Endothelial cell of umbilical vein (primary cell): ENCODE measurements at regions not wholly inside any gene's neighbourhood (a gene's known extent, or its start where the extent isn't known, plus 50 kb on each side); places are given as distances from the start of the nearest gene placed in this dataset.

ENCODE experiments used
- BruUV-seq: library from RNA; stranded (reverse); fragments of 400-500 nt; replicated peaks from 2 replicates; lab custom pipeline; 2021; lab: Mats Ljungman, UMichigan
- CTCF ChIA-PET: fragments of 300-600, 350-600 bp; sonication (Branson Sonifier 250); formaldehyde crosslinking; loops from one replicate; lab custom pipeline; 2021; ENCODE audit warnings: antibody characterized with exemption, inconsistent platforms; lab: Charles Lee
- POLR2A ChIA-PET: fragments of 300-600, 350-600 bp; sonication (Branson Sonifier 250); formaldehyde crosslinking; loops from one replicate; lab custom pipeline; 2021; ENCODE audit warnings: antibody characterized with exemption, inconsistent platforms; lab: Charles Lee
- DNase-seq: peaks from one replicate; pipeline ENCODE4 v3.0.0-alpha.2; 2011; ENCODE audit warnings: low read depth, low spot score
- FAIRE-seq: peaks from 2 replicates; lab custom pipeline; 2011; peaks lifted over from hg19 to GRCh38; lab: Jason Lieb, UNC
- H2AFZ ChIP-seq: 2 replicates; pipeline ENCODE4 v1.6.0; 2012; ENCODE audit warnings: low read depth, low read length, control low read depth, inconsistent platforms
- H3K27ac ChIP-seq: 2 replicates; pipeline ENCODE4 v1.5.1; 2011; ENCODE audit warnings: low read depth, mild to moderate bottlenecking, control low read depth, low read length, moderate library complexity; ENCODE audit not compliant: insufficient read depth
- H3K27me3 ChIP-seq, 2 experiments: 2 replicates each; pipeline versions ENCODE4 v1.6.0 to v1.6.1; 2011; ENCODE audit warnings: low read length in 2 of 2, mixed read lengths in 1 of 2; ENCODE audit not compliant: control insufficient read depth in 2 of 2, insufficient read depth in 2 of 2
- H3K36me3 ChIP-seq, 2 experiments: 2 replicates in 1 of 2; 3 replicates in 1 of 2; pipeline ENCODE4 v1.5.1; 2011; ENCODE audit warnings: low read length in 2 of 2, mild to moderate bottlenecking in 1 of 2, moderate library complexity in 1 of 2; ENCODE audit not compliant: control insufficient read depth in 2 of 2, insufficient read depth in 2 of 2; ENCODE audit errors: extremely low read depth in 1 of 2
- H3K4me1 ChIP-seq: 3 replicates; pipeline ENCODE4 v1.5.1; 2011; ENCODE audit warnings: mild to moderate bottlenecking, low read length; ENCODE audit not compliant: control insufficient read depth, insufficient read depth; ENCODE audit errors: extremely low read depth
- H3K4me2 ChIP-seq: 2 replicates; pipeline ENCODE4 v1.6.1; 2011; ENCODE audit warnings: low read length, control low read depth, mixed read lengths; ENCODE audit not compliant: insufficient read depth
- H3K4me3 ChIP-seq, 3 experiments: fragments of 200-600 bp in 1 of 3; sonication (generic), shearing (Covaris generic) in 1 of 3; replicated peaks in 1 of 3; 2 replicates each; pipeline ENCODE4 v1.5.1; 2011 to 2016; ENCODE audit warnings: control low read depth in 3 of 3, low read length in 3 of 3, mild to moderate bottlenecking in 2 of 3, inconsistent platforms in 1 of 3, low read depth in 1 of 3, moderate library complexity in 1 of 3; ENCODE audit not compliant: insufficient read depth in 1 of 3
- H3K79me2 ChIP-seq: 2 replicates; pipeline ENCODE4 v1.6.0; 2012; ENCODE audit warnings: low read length, inconsistent platforms; ENCODE audit not compliant: control insufficient read depth, insufficient read depth
- H3K9ac ChIP-seq: replicated peaks from 2 replicates; pipeline ENCODE3; 2011; ENCODE audit warnings: low read length, control low read depth; ENCODE audit not compliant: insufficient read depth; ENCODE audit errors: extremely low read depth
- H3K9me1 ChIP-seq: replicated peaks from 3 replicates; pipeline ENCODE4 v1.6.0; 2011; ENCODE audit warnings: mild to moderate bottlenecking, low read length; ENCODE audit not compliant: control insufficient read depth, insufficient read depth; ENCODE audit errors: extremely low read depth
- H3K9me3 ChIP-seq: replicated peaks from 2 replicates; pipeline ENCODE4 v1.5.1; 2012; ENCODE audit warnings: low read length, inconsistent platforms; ENCODE audit not compliant: control insufficient read depth, insufficient read depth
- H4K20me1 ChIP-seq: replicated peaks from 2 replicates; pipeline ENCODE3; 2011; ENCODE audit warnings: mild to moderate bottlenecking, low read length; ENCODE audit not compliant: control insufficient read depth, insufficient read depth; ENCODE audit errors: extremely low read depth
- EZH2 ChIP-seq: IDR thresholded peaks from 2 replicates; pipeline ENCODE4 v1.6.1; 2012; ENCODE audit warnings: borderline replicate concordance, low read depth, mild to moderate bottlenecking, moderate library complexity, low read length, inconsistent platforms; ENCODE audit not compliant: severe bottlenecking
- FOS ChIP-seq: IDR thresholded peaks from 2 replicates; pipeline ENCODE4 v1.6.1; 2011; ENCODE audit warnings: mild to moderate bottlenecking, low read length, moderate library complexity, borderline replicate concordance; ENCODE audit not compliant: insufficient read depth
- GATA2 ChIP-seq: IDR thresholded peaks from 2 replicates; pipeline ENCODE4 v1.7.0; 2011; ENCODE audit warnings: low read depth, mild to moderate bottlenecking, moderate library complexity, mixed read lengths, low read length; ENCODE audit not compliant: insufficient read length, insufficient read depth
- JUN ChIP-seq: IDR thresholded peaks from 2 replicates; pipeline ENCODE4 v1.6.1; 2011; ENCODE audit warnings: borderline replicate concordance, low read depth; ENCODE audit not compliant: insufficient read length, insufficient read depth
- MYC ChIP-seq: IDR thresholded peaks from one replicate; pipeline ENCODE4 v1.6.1; 2011; ENCODE audit warnings: mild to moderate bottlenecking, low read depth, low read length
- POLR2A ChIP-seq: IDR thresholded peaks from 2 replicates; pipeline ENCODE4 v1.6.1; 2012; ENCODE audit warnings: low read depth, mild to moderate bottlenecking, control low read depth, low read length
- POLR2AphosphoS5 ChIP-seq: IDR thresholded peaks from 2 replicates; pipeline ENCODE4 v1.6.1; 2012; ENCODE audit warnings: low read depth, mild to moderate bottlenecking, control low read depth, low read length, moderate library complexity; ENCODE audit not compliant: insufficient read depth
- dilution Hi-C: fragments of 300-500 bp; cut with MboI; formaldehyde crosslinking; loops from one replicate; pipeline ENCODE4 v1.15.0; 2019; ENCODE audit warnings: low sequenced_read_pairs; ENCODE audit not compliant: extremely low pct_ligation_motif_present
- intact Hi-C: fragments of 100-400 bp; cut with micrococcal nuclease; formaldehyde crosslinking; loops from one replicate; pipeline ENCODE4 v1.10.0; 2022
- TF ChIP-seq, protein P1 (sequence below), 2 donors: IDR thresholded peaks; 1 replicate in 1 of 2; 2 replicates in 1 of 2; pipeline ENCODE4 v1.5.1; 2011; ENCODE audit warnings: low read length in 2 of 2, mild to moderate bottlenecking in 2 of 2, moderate library complexity in 2 of 2, control low read depth in 1 of 2, inconsistent platforms in 1 of 2, low read depth in 1 of 2; ENCODE audit not compliant: insufficient read depth in 1 of 2; ENCODE audit errors: extremely low read depth in 1 of 2
- TF ChIP-seq, protein P2 (sequence below): IDR thresholded peaks from 2 replicates; pipeline ENCODE4 v1.6.1; 2011; ENCODE audit not compliant: insufficient read depth, insufficient read length

DNA sequence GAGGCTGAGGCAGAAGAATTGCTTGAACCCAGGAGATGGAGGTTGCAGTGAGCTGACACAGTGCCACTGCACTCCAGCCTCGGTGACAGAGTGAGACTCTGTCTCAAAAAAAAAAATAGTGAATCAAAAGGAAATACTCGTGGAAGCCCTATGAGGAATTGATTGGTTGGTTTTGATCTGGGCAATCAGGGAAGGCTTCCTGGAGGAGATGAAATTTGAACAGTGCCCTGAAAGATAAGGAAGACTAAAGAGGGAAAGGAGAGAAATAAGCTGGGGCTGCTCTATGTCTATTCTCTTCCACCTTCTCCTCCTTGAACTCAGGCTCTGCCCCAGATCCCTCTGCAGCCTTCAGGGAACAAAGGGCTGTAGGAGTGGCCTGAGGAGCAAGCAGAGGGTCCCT, 54.1 kb downstream of the IRF2BPL start:
- H2AFZ ChIP-seq: no peak overlapping the region
- H3K4me1 ChIP-seq: no peaks in the 10 kb centered on the region
- H3K27ac ChIP-seq: no peak overlapping the region
- intact Hi-C loops: no loop called here
- TF ChIP-seq MYC (no peak), POLR2AphosphoS5 (no peak), POLR2A (no peak), JUN (no peak), FOS (no peak), GATA2 (no peak), EZH2 (no peak)
- TF ChIP-seq, protein P1, sequence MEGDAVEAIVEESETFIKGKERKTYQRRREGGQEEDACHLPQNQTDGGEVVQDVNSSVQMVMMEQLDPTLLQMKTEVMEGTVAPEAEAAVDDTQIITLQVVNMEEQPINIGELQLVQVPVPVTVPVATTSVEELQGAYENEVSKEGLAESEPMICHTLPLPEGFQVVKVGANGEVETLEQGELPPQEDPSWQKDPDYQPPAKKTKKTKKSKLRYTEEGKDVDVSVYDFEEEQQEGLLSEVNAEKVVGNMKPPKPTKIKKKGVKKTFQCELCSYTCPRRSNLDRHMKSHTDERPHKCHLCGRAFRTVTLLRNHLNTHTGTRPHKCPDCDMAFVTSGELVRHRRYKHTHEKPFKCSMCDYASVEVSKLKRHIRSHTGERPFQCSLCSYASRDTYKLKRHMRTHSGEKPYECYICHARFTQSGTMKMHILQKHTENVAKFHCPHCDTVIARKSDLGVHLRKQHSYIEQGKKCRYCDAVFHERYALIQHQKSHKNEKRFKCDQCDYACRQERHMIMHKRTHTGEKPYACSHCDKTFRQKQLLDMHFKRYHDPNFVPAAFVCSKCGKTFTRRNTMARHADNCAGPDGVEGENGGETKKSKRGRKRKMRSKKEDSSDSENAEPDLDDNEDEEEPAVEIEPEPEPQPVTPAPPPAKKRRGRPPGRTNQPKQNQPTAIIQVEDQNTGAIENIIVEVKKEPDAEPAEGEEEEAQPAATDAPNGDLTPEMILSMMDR (IDR thresholded peaks at IDR 0.05; ENCODE audit: extremely low read depth in 1 of 2, insufficient read depth in 1 of 2, low read depth in 1 of 2, low read length in 2 of 2): no peak
- TF ChIP-seq, protein P2, sequence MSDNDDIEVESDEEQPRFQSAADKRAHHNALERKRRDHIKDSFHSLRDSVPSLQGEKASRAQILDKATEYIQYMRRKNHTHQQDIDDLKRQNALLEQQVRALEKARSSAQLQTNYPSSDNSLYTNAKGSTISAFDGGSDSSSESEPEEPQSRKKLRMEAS: no peak
- H3K9ac ChIP-seq: no peak overlapping the region
- no peaks in the 10 kb centered on the region for H3K79me2 ChIP-seq
- H3K4me3 ChIP-seq: no peak overlapping the region
- no peak overlapping the region for H3K4me2 ChIP-seq
- H3K9me1 ChIP-seq: no peaks in the 10 kb centered on the region
- CTCF ChIA-PET: interaction anchor here (1.5 kb wide), 1 partner anchor 13 kb away, joined by 5 read pairs; no protein-coding TSS in a partner anchor
- BruUV-seq: no TSS peak
- no peak for DNase-seq
- H3K36me3 ChIP-seq: no peaks in the 10 kb centered on the region
- POLR2A ChIA-PET: no interaction called here
- no peaks in the 10 kb centered on the region for H4K20me1 ChIP-seq
- no peak for FAIRE-seq
- dilution Hi-C loops: no loop called here
- no peaks in the 10 kb centered on the region for H3K9me3 ChIP-seq
- H3K27me3 ChIP-seq: no peaks in the 10 kb centered on the region
